NAMALWA (cell line): ENCODE measurements at regions not wholly inside any gene's neighbourhood (a gene's known extent, or its start where the extent isn't known, plus 50 kb on each side); places are given as distances from the start of the nearest gene placed in this dataset.

Experiments
- DNase-seq: peaks from one replicate; pipeline ENCODE4 v3.0.0-alpha.2; 2015; ENCODE audit warnings: low spot score

GRCh38 chr7:25314731-25315267 is 86.5 kb upstream of the NPVF start:
- no peak for DNase-seq

- DNase-seq, result no peak
Observed at GRCh38 chr7:25316366-25316765, 88.1 kb upstream of the NPVF start.

GRCh38 chr7:25318047-25318446 is 89.8 kb upstream of the NPVF start:
- DNase-seq, result peak; percentile 15

- DNase-seq, result no peak
Observed at GRCh38 chr7:25319707-25320106, 91.4 kb upstream of the NPVF start.

GRCh38 chr7:25320791-25321190 is 92.5 kb upstream of the NPVF start:
- DNase-seq, result no peak

- DNase-seq, result no peak
Observed at GRCh38 chr7:25321424-25321823, 93.1 kb upstream of the NPVF start.

- no peak for DNase-seq
Observed at GRCh38 chr7:25322473-25322872, 94.2 kb upstream of the NPVF start.

GRCh38 chr7:25325186-25325757 is 97.0 kb upstream of the NPVF start:
- no peak for DNase-seq

GRCh38 chr7:25326501-25327156 is 98.3 kb upstream of the NPVF start:
- DNase-seq, result no peak

GRCh38 chr7:25329815-25330214 is 101.5 kb upstream of the NPVF start:
- DNase-seq, result no peak

GRCh38 chr7:25333296-25333928 is 105.1 kb upstream of the NPVF start:
- DNase-seq, result no peak

GRCh38 chr7:25347360-25348066 is 119.2 kb upstream of the NPVF start:
- DNase-seq, result no peak

GRCh38 chr7:25348104-25348503 is 119.8 kb upstream of the NPVF start:
- no peak for DNase-seq

GRCh38 chr7:25349283-25350017 is 121.2 kb upstream of the NPVF start:
- DNase-seq, result no peak

- DNase-seq, result no peak
Observed at GRCh38 chr7:25350041-25350440, 121.8 kb upstream of the NPVF start.

- no peak for DNase-seq
Observed at GRCh38 chr7:25351761-25352160, 123.5 kb upstream of the NPVF start.

GRCh38 chr7:25353196-25353595 is 124.9 kb upstream of the NPVF start:
- no peak for DNase-seq

GRCh38 chr7:25353732-25354131 is 125.4 kb upstream of the NPVF start:
- DNase-seq, result no peak

- no peak for DNase-seq
Observed at GRCh38 chr7:25356534-25357151, 128.4 kb upstream of the NPVF start.

- no peak for DNase-seq
Observed at GRCh38 chr7:25358926-25359325, 130.6 kb upstream of the NPVF start.

- DNase-seq, result no peak
Observed at GRCh38 chr7:25359471-25360059, 131.3 kb upstream of the NPVF start.
